ENCODE measurements at regions not wholly inside any gene's neighbourhood (a gene's known extent, or its start where the extent isn't known, plus 50 kb on each side); places are given as distances from the start of the nearest gene placed in this dataset.

DNA sequence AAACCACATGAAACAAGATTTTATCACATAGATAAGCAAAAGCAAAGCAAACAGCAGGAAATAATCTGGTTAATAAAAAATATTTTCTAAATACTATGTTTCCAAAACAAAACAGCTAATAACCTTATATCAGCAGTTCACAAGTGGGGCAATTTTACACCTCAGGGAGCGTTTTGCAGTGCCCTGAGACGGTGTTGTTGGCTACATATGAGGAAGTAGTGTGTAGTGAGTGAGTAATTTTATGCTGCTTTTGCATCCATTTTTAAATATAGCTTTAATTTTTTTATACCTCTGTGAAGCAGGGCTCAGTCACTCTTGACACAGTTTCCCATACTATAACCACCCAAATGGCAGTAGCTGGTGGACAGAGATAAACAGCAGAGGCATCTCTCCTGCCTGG is 438.5 kb upstream of the B3GAT1 start:
- Histone ChIP-seq H3K9me3 (no peaks in the 10 kb centered on the region), H3K4me1 (ENCODE audit: insufficient read depth) (no peaks in the 10 kb centered on the region), H3K27me3 (no peaks in the 10 kb centered on the region), H3K27ac (no peak overlapping the region), H3K4me3 (no peak overlapping the region), H3K36me3 (no peaks in the 10 kb centered on the region)
- no peak for DNase-seq
- TF ChIP-seq EP300 (IDR thresholded peaks at IDR 0.05): no peak
- TF ChIP-seq POLR2A (IDR thresholded peaks at IDR 0.05): no peak
- TF ChIP-seq, protein P1, sequence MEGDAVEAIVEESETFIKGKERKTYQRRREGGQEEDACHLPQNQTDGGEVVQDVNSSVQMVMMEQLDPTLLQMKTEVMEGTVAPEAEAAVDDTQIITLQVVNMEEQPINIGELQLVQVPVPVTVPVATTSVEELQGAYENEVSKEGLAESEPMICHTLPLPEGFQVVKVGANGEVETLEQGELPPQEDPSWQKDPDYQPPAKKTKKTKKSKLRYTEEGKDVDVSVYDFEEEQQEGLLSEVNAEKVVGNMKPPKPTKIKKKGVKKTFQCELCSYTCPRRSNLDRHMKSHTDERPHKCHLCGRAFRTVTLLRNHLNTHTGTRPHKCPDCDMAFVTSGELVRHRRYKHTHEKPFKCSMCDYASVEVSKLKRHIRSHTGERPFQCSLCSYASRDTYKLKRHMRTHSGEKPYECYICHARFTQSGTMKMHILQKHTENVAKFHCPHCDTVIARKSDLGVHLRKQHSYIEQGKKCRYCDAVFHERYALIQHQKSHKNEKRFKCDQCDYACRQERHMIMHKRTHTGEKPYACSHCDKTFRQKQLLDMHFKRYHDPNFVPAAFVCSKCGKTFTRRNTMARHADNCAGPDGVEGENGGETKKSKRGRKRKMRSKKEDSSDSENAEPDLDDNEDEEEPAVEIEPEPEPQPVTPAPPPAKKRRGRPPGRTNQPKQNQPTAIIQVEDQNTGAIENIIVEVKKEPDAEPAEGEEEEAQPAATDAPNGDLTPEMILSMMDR (IDR thresholded peaks at IDR 0.05): no peak
- intact Hi-C loops (cut with DNase I): no loop called here
- 5 to 26% (median 9%) methylated on average over 2 of the region's 2 CpGs for WGBS, 3 donors

GRCh38 chr11:134849833-134850232 is 437.8 kb upstream of the B3GAT1 start:
- 60 to 77% (median 73%) methylated on average over 3 of the region's 3 CpGs for WGBS, 3 donors
- H3K4me3 ChIP-seq: no peak overlapping the region
- H3K27me3 ChIP-seq: no peaks in the 10 kb centered on the region
- H3K4me1 ChIP-seq (ENCODE audit: insufficient read depth): no peaks in the 10 kb centered on the region
- TF ChIP-seq EP300 (IDR thresholded peaks at IDR 0.05) (no peak), POLR2A (IDR thresholded peaks at IDR 0.05) (no peak)
- TF ChIP-seq, protein P1 (IDR thresholded peaks at IDR 0.05): no peak
- H3K27ac ChIP-seq: no peak overlapping the region
- intact Hi-C loops (cut with DNase I): no loop called here
- H3K9me3 ChIP-seq: no peaks in the 10 kb centered on the region
- no peak for DNase-seq
- H3K36me3 ChIP-seq: no peaks in the 10 kb centered on the region

DNA sequence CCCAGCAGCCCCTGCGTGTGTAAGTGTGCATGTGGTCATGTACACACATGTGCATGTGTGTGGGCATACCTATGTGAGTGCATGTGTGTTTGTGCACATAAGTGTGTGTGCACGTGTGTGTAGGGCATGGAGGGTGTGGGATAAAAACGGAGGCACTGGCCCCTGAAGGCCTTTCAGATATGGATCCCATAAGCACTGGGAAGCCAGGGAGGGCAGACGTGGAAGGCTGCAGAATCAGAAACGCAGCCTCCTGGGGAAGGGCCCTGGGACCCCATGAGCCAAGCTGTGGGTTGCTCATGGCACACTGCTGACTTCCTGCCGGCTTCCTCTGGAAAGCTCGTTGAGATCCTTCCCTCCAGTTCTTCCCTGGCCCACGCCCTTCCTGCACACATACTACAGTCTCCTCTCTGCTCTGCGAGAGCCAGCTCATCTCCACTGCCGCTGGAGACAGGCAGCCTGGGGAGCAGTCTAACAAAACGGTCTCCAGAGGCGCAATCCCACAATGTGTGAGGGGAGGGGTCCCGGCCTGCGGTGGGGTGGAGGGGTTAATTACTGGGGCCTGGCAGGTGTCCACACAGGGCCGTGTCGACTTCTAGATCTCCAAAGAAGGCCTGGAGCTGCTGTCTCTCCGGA is 435.2 kb upstream of the B3GAT1 start:
- H3K27me3 ChIP-seq: no peaks in the 10 kb centered on the region
- no peak for DNase-seq
- no peak overlapping the region for H3K4me3 ChIP-seq
- no peaks in the 10 kb centered on the region for H3K4me1 ChIP-seq (ENCODE audit: insufficient read depth)
- no peak overlapping the region for H3K27ac ChIP-seq
- intact Hi-C loops (cut with DNase I): no loop called here
- WGBS, 3 donors: 54 to 69% (median 66%) methylated on average over 17 of the region's 17 CpGs
- H3K36me3 ChIP-seq: no peaks in the 10 kb centered on the region
- TF ChIP-seq, protein P1 (IDR thresholded peaks at IDR 0.05): no peak
- TF ChIP-seq EP300 (IDR thresholded peaks at IDR 0.05) (no peak), POLR2A (IDR thresholded peaks at IDR 0.05) (no peak)
- no peaks in the 10 kb centered on the region for H3K9me3 ChIP-seq

DNA sequence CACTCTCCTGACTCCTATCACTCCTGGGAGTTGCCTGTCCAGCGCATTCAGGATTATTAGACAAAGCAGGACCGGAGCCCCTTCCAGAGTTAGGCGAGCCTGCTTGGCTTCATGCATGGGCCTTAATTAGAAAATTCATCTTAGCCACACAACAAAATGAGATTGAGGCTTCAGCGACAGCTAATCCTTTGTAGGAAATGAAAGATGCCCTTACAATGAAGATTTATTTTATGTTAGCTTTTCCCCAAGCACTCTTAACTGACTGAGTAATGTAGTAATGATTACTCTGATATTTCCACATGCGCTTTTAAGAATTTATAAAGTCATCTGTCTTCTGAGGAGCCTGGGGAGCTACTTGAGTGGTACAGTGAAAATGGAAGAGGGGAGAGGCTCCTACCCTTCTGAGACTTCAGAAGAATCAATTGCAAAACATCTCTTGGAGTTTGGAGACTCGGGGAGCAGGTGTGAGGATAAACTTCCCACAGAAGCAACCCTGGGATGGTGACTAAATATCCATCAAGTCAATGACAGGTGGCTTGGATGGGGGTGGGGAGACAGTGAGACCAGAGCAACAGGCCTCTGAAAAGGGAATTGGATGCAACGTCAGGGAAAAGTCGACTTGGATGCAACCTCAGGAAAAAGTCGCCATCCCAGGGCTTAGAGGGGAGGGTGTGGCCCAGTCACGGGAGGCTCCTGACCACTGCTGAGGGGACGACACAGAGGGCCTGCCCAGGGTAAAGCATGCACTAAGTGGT is 434.5 kb upstream of the B3GAT1 start:
- intact Hi-C loops (cut with DNase I): no loop called here
- TF ChIP-seq POLR2A (IDR thresholded peaks at IDR 0.05): no peak
- no peak for TF ChIP-seq EP300 (IDR thresholded peaks at IDR 0.05)
- TF ChIP-seq, protein P1 (IDR thresholded peaks at IDR 0.05): no peak
- DNase-seq: no peak

More for the DNA sequence above, 434.5 kb upstream of the B3GAT1 start:
- no peaks in the 10 kb centered on the region for H3K4me1 ChIP-seq (ENCODE audit: insufficient read depth)
- WGBS, 3 donors: 58 to 77% (median 76%) methylated on average over 10 to 11 of the region's 11 CpGs
- H3K4me3 ChIP-seq: no peak overlapping the region
- no peaks in the 10 kb centered on the region for H3K9me3 ChIP-seq
- no peak overlapping the region for H3K27ac ChIP-seq
- H3K27me3 ChIP-seq: no peaks in the 10 kb centered on the region
- H3K36me3 ChIP-seq: no peaks in the 10 kb centered on the region
